ENCODE measurements at regions not wholly inside any gene's neighbourhood (a gene's known extent, or its start where the extent isn't known, plus 50 kb on each side); places are given as distances from the start of the nearest gene placed in this dataset.
A peak's percentile ranks its signal among the peaks of the same experiment; 100 is the strongest.

DNA sequence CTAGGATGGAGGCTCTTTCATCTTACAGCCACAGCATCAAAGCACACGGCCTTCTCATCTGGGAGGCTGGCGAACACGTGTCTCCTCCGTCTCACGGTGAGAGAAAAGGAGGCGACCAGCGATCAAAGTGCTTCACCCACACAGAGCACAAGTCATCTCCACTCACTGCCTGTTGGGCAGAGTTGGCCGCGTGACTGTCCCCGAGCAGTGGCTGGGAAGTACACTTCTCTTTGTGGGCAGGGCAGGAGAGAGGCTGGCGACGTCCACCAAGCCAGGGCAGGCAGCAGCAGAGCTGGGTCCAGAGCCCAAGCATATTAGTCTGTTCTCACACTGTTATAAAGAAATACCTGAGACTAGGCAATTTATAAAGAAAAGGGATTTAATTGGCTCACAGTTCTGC lies 64.1 kb upstream of the FOXC1 start:
- WGBS, 2 experiments (ENCODE audit: insufficient coverage in 2 of 2): 87 to 92% methylated on average over 7 to 8 of the region's 12 CpGs
- H3K27ac ChIP-seq (ENCODE audit: low read depth, low read length, severe bottlenecking): no peak overlapping the region
- no peaks in the 10 kb centered on the region for H3K36me3 ChIP-seq (ENCODE audit: control insufficient read depth, insufficient read depth, low read length)
- H3K9me3 ChIP-seq (ENCODE audit: control insufficient read depth, low read length): peaks cover 9% of the 10 kb centered on the region
- no peak overlapping the region for H3K4me3 ChIP-seq (ENCODE audit: extremely low read depth, insufficient read depth, low read length, poor library complexity, severe bottlenecking)
- H3K4me1 ChIP-seq (ENCODE audit: control insufficient read depth, insufficient read depth, low read length, poor library complexity, severe bottlenecking): no peaks in the 10 kb centered on the region

DNA sequence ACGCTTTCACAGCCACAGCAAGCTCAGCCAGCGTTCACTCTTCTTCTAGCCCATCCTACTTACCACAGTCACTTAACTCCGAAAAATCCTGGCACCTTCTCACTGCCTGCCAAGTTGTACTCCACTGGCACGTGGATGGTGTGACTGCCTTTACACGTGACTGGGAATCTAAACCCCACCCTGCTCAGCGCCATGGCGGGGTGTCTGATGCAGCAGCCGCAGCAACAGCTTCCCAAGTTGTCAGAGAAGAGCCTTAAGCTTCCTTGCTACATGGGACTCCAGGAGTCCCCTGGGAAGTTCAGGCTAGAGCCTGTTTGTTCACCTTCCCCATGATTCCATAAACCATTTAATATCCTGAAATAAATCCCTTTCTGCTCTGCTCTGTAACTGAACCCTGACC lies 61.9 kb upstream of the FOXC1 start:
- WGBS, 2 experiments (ENCODE audit: insufficient coverage in 2 of 2): 89 to 99% methylated on average over 7 to 8 of the region's 8 CpGs
- Histone ChIP-seq H3K9me3 (ENCODE audit: control insufficient read depth, low read length) (peaks cover 9% of the 10 kb centered on the region), H3K27ac (ENCODE audit: low read depth, low read length, severe bottlenecking) (no peak overlapping the region), H3K4me1 (ENCODE audit: control insufficient read depth, insufficient read depth, low read length, poor library complexity, severe bottlenecking) (no peaks in the 10 kb centered on the region), H3K4me3 (ENCODE audit: extremely low read depth, insufficient read depth, low read length, poor library complexity, severe bottlenecking) (no peak overlapping the region), H3K36me3 (ENCODE audit: control insufficient read depth, insufficient read depth, low read length) (no peaks in the 10 kb centered on the region)

DNA sequence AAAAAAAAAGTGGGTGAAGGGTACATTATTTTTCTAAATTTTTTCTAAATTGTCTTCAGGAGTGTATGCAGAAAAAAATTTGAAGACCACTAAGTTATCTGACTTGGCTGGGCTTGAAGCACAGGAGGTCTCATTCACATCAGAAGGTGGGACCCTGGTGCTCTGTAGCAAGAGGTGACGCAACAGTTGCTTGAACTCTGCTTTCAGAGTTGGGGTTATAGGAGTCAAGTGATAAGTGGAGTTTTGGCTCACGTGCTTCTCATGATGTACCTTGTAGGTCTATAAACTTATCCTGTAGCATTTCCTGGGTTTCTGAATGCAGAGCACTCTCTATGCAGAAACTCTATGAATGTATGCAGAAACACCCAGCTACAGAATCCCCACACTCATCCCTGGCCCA lies 58.5 kb upstream of the FOXC1 start:
- 94 to 100% methylated on average over 1 to 2 of the region's 2 CpGs for WGBS, 2 experiments (ENCODE audit: insufficient coverage in 2 of 2)
- H3K4me1 ChIP-seq (ENCODE audit: control insufficient read depth, insufficient read depth, low read length, poor library complexity, severe bottlenecking): no peaks in the 10 kb centered on the region
- no peak overlapping the region for H3K4me3 ChIP-seq (ENCODE audit: extremely low read depth, insufficient read depth, low read length, poor library complexity, severe bottlenecking)
- no peaks in the 10 kb centered on the region for H3K36me3 ChIP-seq (ENCODE audit: control insufficient read depth, insufficient read depth, low read length)
- H3K27ac ChIP-seq (ENCODE audit: low read depth, low read length, severe bottlenecking): no peak overlapping the region
- peaks cover 4% of the 10 kb centered on the region for H3K9me3 ChIP-seq (ENCODE audit: control insufficient read depth, low read length)

DNA sequence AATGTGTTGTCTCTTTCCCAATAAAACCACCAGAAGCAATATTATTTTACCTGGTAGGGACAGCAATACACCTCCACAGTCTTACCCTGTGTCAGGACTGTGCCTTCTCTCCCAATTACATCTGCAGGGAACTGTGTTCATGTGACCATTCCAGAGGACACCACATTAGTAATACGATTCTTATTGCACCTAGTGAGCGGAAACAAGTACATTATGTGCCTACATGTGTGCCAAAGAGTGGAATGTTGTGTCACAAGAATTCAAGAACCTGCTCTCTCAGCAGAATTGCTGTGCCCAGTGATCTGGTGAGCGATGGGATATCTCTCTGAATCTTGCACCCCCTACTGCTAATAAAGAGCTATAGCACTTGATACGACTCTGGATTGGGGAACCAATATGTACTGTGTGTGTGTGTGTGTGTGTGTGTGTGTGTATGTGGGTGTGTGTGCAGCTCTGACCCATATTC lies 57.4 kb upstream of the FOXC1 start:
- Histone ChIP-seq H3K36me3 (ENCODE audit: control insufficient read depth, insufficient read depth, low read length) (no peaks in the 10 kb centered on the region), H3K4me1 (ENCODE audit: control insufficient read depth, insufficient read depth, low read length, poor library complexity, severe bottlenecking) (no peaks in the 10 kb centered on the region), H3K4me3 (ENCODE audit: extremely low read depth, insufficient read depth, low read length, poor library complexity, severe bottlenecking) (no peak overlapping the region), H3K9me3 (ENCODE audit: control insufficient read depth, low read length) (no peaks in the 10 kb centered on the region), H3K27ac (ENCODE audit: low read depth, low read length, severe bottlenecking) (no peak overlapping the region)
- 40 to 87% methylated on average over 1 to 3 of the region's 4 CpGs for WGBS, 2 experiments (ENCODE audit: insufficient coverage in 2 of 2)

DNA sequence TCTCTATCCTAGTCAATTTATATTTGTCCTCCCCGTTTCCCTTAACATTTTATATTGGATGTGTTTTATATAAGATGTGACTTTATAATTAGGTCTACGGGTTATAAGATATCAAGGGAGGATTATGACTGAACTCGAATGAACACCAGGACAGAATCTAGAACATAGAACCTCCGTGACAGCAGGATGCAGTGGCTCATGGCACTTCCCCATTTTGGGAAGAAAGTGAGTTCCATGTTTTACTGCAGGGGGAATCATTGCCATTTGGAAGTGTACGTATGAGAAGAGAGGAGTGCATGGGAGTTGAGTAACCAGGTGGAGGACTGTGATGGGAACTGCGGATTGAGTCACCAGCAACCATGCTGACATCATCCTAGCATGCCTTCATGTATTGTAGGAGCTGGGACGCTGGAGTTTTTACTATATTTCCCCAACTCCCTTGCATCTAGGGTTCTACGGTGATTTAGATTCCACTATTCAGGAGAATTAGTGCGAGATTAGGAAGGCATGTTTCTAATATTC lies 56.1 kb upstream of the FOXC1 start:
- Histone ChIP-seq H3K4me3 (ENCODE audit: extremely low read depth, insufficient read depth, low read length, poor library complexity, severe bottlenecking) (no peak overlapping the region), H3K27ac (ENCODE audit: low read depth, low read length, severe bottlenecking) (no peak overlapping the region), H3K9me3 (ENCODE audit: control insufficient read depth, low read length) (no peaks in the 10 kb centered on the region), H3K4me1 (ENCODE audit: control insufficient read depth, insufficient read depth, low read length, poor library complexity, severe bottlenecking) (no peaks in the 10 kb centered on the region), H3K36me3 (ENCODE audit: control insufficient read depth, insufficient read depth, low read length) (no peaks in the 10 kb centered on the region)
- WGBS, 2 experiments (ENCODE audit: insufficient coverage in 2 of 2): 65 to 98% methylated on average over 2 to 5 of the region's 9 CpGs

DNA sequence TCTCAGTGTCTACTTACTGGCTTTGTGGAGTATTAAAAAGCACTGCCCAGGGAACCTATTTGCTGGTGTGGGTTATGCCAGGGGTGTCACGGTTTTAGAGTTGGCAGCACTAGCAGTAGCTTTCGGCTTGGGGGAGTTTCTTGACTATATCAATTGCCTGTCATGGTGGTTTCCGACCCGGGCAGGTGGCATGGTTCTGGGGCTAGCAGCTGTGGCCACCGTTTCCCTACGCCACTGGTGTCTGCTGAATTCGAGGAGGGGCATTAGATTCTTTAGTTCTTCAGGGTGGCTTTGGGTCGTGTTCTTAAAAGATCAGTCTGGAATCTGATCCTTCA lies 55.6 kb upstream of the FOXC1 start:
- H3K4me3 ChIP-seq (ENCODE audit: extremely low read depth, insufficient read depth, low read length, poor library complexity, severe bottlenecking): no peak overlapping the region
- H3K27ac ChIP-seq (ENCODE audit: low read depth, low read length, severe bottlenecking): no peak overlapping the region
- H3K36me3 ChIP-seq (ENCODE audit: control insufficient read depth, insufficient read depth, low read length): no peaks in the 10 kb centered on the region
- no peaks in the 10 kb centered on the region for H3K9me3 ChIP-seq (ENCODE audit: control insufficient read depth, low read length)
- 93 to 98% methylated on average over 8 of the region's 8 CpGs for WGBS, 2 experiments (ENCODE audit: insufficient coverage in 2 of 2)
- no peaks in the 10 kb centered on the region for H3K4me1 ChIP-seq (ENCODE audit: control insufficient read depth, insufficient read depth, low read length, poor library complexity, severe bottlenecking)

DNA sequence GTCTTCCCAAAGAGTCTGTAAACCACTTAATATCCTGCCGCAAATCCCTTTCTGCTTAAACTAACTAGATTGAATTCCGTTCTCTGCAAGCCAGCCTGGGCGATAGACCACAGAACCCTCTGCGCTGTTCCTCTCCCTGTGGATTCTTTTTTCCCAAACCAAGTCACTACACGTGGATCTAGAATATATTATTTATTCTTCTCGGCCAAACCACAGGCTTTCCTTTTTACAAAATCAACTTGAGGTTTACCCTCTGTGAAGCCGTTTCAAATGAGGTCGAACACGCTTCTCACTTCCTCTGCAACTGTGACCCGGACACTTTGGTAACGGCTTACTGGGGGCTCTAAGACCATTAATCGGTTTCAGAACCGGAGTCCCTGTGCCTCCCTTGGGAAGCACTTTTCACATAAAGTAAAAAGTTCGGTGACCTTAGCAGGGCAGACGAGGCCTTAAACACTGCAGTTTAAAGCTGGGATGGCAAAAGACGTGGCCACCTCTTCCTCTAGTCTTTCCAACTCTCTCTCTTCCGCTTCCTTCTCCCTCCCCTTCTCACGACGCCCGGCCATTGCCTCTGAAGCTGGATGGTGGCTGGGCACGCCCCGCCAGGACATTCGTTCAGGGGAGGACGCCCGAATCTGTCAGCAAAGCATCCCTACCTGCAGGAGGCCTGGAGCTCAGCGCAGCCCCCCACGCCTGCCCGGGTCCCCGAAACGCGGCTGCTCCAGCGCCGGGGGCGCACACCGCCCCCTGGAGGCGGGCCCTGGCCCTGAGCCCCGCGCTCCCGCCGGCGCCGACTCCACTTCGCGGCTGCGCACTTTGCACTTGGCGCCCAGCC lies 55.0 kb upstream of the FOXC1 start:
- no peaks in the 10 kb centered on the region for H3K4me1 ChIP-seq (ENCODE audit: control insufficient read depth, insufficient read depth, low read length, poor library complexity, severe bottlenecking)
- H3K36me3 ChIP-seq (ENCODE audit: control insufficient read depth, insufficient read depth, low read length): no peaks in the 10 kb centered on the region
- H3K4me3 ChIP-seq (ENCODE audit: extremely low read depth, insufficient read depth, low read length, poor library complexity, severe bottlenecking): peak overlapping the region; percentile 24
- no peak overlapping the region for H3K27ac ChIP-seq (ENCODE audit: low read depth, low read length, severe bottlenecking)
- H3K9me3 ChIP-seq (ENCODE audit: control insufficient read depth, low read length): no peaks in the 10 kb centered on the region
- WGBS, 2 experiments (ENCODE audit: insufficient coverage in 2 of 2): 47 to 49% methylated on average over 39 to 41 of the region's 46 CpGs

DNA sequence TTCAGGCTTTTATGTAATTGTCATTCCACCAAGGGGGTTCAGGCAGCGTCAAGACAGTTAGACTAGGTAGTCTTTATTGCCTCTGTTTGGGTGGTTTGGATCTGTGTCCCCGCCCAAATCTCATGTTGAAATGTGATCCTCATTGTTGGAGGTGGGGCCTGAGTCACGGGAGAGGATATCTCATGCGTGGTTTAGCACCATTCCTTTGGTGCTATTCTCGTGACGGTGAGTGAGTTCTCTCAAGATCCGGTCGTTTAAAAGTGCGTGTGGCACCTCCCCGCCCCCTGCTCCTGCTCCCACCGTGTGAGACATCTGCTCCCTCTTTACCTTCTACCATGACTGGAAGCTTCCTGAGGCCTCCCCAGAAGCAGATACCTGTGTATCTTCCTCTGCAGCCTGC lies 51.3 kb upstream of the FOXC1 start:
- Histone ChIP-seq H3K36me3 (ENCODE audit: control insufficient read depth, insufficient read depth, low read length) (no peaks in the 10 kb centered on the region), H3K4me1 (ENCODE audit: control insufficient read depth, insufficient read depth, low read length, poor library complexity, severe bottlenecking) (no peaks in the 10 kb centered on the region), H3K4me3 (ENCODE audit: extremely low read depth, insufficient read depth, low read length, poor library complexity, severe bottlenecking) (no peak overlapping the region), H3K9me3 (ENCODE audit: control insufficient read depth, low read length) (peaks cover 3% of the 10 kb centered on the region), H3K27ac (ENCODE audit: low read depth, low read length, severe bottlenecking) (no peak overlapping the region)
- WGBS, 2 experiments (ENCODE audit: insufficient coverage in 2 of 2): 79 to 81% methylated on average over 9 to 11 of the region's 11 CpGs
